ENCODE measurements at regions not wholly inside any gene's neighbourhood (a gene's known extent, or its start where the extent isn't known, plus 50 kb on each side); places are given as distances from the start of the nearest gene placed in this dataset.

GRCh38 chr13:80857321-80857720 is 516.4 kb upstream of the SPRY2 start:
- no peaks in the 10 kb centered on the region for H3K9me3 ChIP-seq (ENCODE audit: low read length)
- no peak overlapping the region for H3K27ac ChIP-seq (ENCODE audit: low read length)
- no TSS peak for BruUV-seq (replicated peaks)
- H3K27me3 ChIP-seq (ENCODE audit: low read length): no peaks in the 10 kb centered on the region
- ATAC-seq (no peak), DNase-seq (no peak)
- no peak overlapping the region for H2AFZ ChIP-seq (ENCODE audit: low read length)
- intact Hi-C loops (cut with micrococcal nuclease): no loop called here
- H3K4me2 ChIP-seq (ENCODE audit: low read length): no peak overlapping the region
- no peaks in the 10 kb centered on the region for H3K4me1 ChIP-seq (ENCODE audit: insufficient read depth, low read length)
- H3K36me3 ChIP-seq (ENCODE audit: low read depth, low read length): no peaks in the 10 kb centered on the region
- H3K9me2 ChIP-seq (replicated peaks; ENCODE audit: low read length): no peaks in the 10 kb centered on the region
- no peaks in the 10 kb centered on the region for H4K20me1 ChIP-seq (ENCODE audit: low read length)
- ChIA-PET CTCF (no interaction called here), POLR2A (ENCODE audit: unreplicated experiment) (no interaction called here)
- TF ChIP-seq CTCF (conservative IDR thresholded peaks at IDR 0.05; ENCODE audit: low read depth, low read length) (no peak), EZH2 (IDR thresholded peaks at IDR 0.05; ENCODE audit: low read length, unreplicated experiment) (no peak), EZH2phosphoT487 (IDR thresholded peaks at IDR 0.05; ENCODE audit: borderline replicate concordance, low read length) (no peak)
- no peaks in the 10 kb centered on the region for H3K79me2 ChIP-seq (ENCODE audit: low read length)
- no peaks in the 10 kb centered on the region for H3F3A ChIP-seq (ENCODE audit: low read length, unreplicated experiment)
- H3K4me3 ChIP-seq (ENCODE audit: low read length): no peak overlapping the region
- H3K9ac ChIP-seq (ENCODE audit: low read length): no peak overlapping the region

GRCh38 chr13:80850771-80851170 is 509.8 kb upstream of the SPRY2 start:
- Histone ChIP-seq H3K79me2 (ENCODE audit: low read length) (no peaks in the 10 kb centered on the region), H3K4me2 (ENCODE audit: low read length) (no peak overlapping the region), H2AFZ (ENCODE audit: low read length) (no peak overlapping the region), H3K27me3 (ENCODE audit: low read length) (no peaks in the 10 kb centered on the region), H3K4me1 (ENCODE audit: insufficient read depth, low read length) (no peaks in the 10 kb centered on the region), H3K36me3 (ENCODE audit: low read depth, low read length) (no peaks in the 10 kb centered on the region), H3K4me3 (ENCODE audit: low read length) (no peak overlapping the region), H3K9me3 (ENCODE audit: low read length) (no peaks in the 10 kb centered on the region), H3K9me2 (replicated peaks; ENCODE audit: low read length) (no peaks in the 10 kb centered on the region), H3K9ac (ENCODE audit: low read length) (no peak overlapping the region), H3F3A (ENCODE audit: low read length, unreplicated experiment) (no peaks in the 10 kb centered on the region), H3K27ac (ENCODE audit: low read length) (no peak overlapping the region), H4K20me1 (ENCODE audit: low read length) (no peaks in the 10 kb centered on the region)
- BruUV-seq (replicated peaks): no TSS peak
- ATAC-seq (no peak), DNase-seq (no peak)
- CTCF ChIA-PET: no interaction called here
- TF ChIP-seq EZH2 (IDR thresholded peaks at IDR 0.05; ENCODE audit: low read length, unreplicated experiment) (no peak), EZH2phosphoT487 (IDR thresholded peaks at IDR 0.05; ENCODE audit: borderline replicate concordance, low read length) (no peak), CTCF (conservative IDR thresholded peaks at IDR 0.05; ENCODE audit: low read depth, low read length) (no peak)
- POLR2A ChIA-PET (ENCODE audit: unreplicated experiment): no interaction called here
- intact Hi-C loops (cut with micrococcal nuclease): no loop called here

GRCh38 chr13:80844164-80844563 is 503.2 kb upstream of the SPRY2 start:
- no peak for DNase-seq
- no peaks in the 10 kb centered on the region for H3K36me3 ChIP-seq (ENCODE audit: low read depth, low read length)
- H3K79me2 ChIP-seq (ENCODE audit: low read length): no peaks in the 10 kb centered on the region
- no peaks in the 10 kb centered on the region for H4K20me1 ChIP-seq (ENCODE audit: low read length)
- no peaks in the 10 kb centered on the region for H3K27me3 ChIP-seq (ENCODE audit: low read length)
- H3K9ac ChIP-seq (ENCODE audit: low read length): no peak overlapping the region
- H3K4me1 ChIP-seq (ENCODE audit: insufficient read depth, low read length): no peaks in the 10 kb centered on the region
- H3K9me2 ChIP-seq (replicated peaks; ENCODE audit: low read length): no peaks in the 10 kb centered on the region
- H3K4me2 ChIP-seq (ENCODE audit: low read length): no peak overlapping the region
- no TSS peak for BruUV-seq (replicated peaks)
- ChIA-PET CTCF (no interaction called here), POLR2A (ENCODE audit: unreplicated experiment) (no interaction called here)
- ATAC-seq: no peak
- TF ChIP-seq EZH2 (IDR thresholded peaks at IDR 0.05; ENCODE audit: low read length, unreplicated experiment) (no peak), EZH2phosphoT487 (IDR thresholded peaks at IDR 0.05; ENCODE audit: borderline replicate concordance, low read length) (no peak), CTCF (conservative IDR thresholded peaks at IDR 0.05; ENCODE audit: low read depth, low read length) (no peak)
- H3K4me3 ChIP-seq (ENCODE audit: low read length): no peak overlapping the region
- no peaks in the 10 kb centered on the region for H3K9me3 ChIP-seq (ENCODE audit: low read length)
- intact Hi-C loops (cut with micrococcal nuclease): no loop called here
- H3F3A ChIP-seq (ENCODE audit: low read length, unreplicated experiment): no peaks in the 10 kb centered on the region
- H2AFZ ChIP-seq (ENCODE audit: low read length): no peak overlapping the region
- H3K27ac ChIP-seq (ENCODE audit: low read length): no peak overlapping the region
